ENCODE measurements at regions not wholly inside any gene's neighbourhood (a gene's known extent, or its start where the extent isn't known, plus 50 kb on each side); places are given as distances from the start of the nearest gene placed in this dataset.

DNA sequence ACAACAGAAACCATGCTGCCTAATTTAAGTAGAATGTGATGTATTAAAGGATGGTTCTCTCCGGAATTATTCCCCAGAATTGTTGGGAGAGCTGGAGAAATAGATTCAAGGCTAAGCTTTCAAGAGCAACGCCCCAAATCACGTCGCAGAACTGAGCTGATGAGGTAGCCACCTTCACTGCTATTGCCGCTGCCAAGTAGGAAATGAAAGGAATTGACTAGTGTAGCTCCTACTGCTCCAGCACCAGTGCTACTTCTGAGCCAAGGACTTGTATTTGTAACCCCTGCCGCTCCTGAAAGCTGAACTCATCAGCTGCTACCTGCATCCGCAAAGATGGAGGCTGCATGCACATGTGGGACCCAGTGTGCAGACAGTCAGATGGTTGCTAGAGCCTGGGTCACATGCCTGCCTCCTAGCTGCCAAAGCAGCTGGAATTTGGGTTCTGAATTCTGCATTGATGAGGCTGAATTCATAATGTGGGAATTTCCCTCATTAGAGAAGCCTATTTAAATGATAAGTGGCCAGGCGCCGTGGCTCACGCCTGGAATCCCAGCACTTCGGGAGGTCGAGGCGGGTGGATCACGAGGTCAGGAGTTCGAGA lies 173.9 kb downstream of the PDGFRA start:
- no peaks in the 10 kb centered on the region for H3K9me3 ChIP-seq (replicated peaks; ENCODE audit: control insufficient read depth, insufficient read depth, low read depth, low read length)
- no peak overlapping the region for H3K9ac ChIP-seq (ENCODE audit: insufficient read depth in 1 of 2, low read depth in 2 of 2, low read length in 2 of 2)
- WGBS (ENCODE audit: insufficient coverage, low coverage, missing lambda C conversion rate), result 6% methylated on average over 15 of the region's 15 CpGs
- H3K4me2 ChIP-seq (ENCODE audit: insufficient read depth, low read length), result peak overlapping the region; percentile 10
- H2AFZ ChIP-seq (ENCODE audit: low read depth, low read length), result 0 out of 2 replicates have a peak overlapping the region, but pooled peaks have one; percentile 35
- POLR2A ChIA-PET, result interaction anchor here (0.9 kb wide), 1 partner anchor 11 kb away, joined by 3 read pairs; no protein-coding TSS in a partner anchor
- intact Hi-C loops (cut with micrococcal nuclease) (no loop called here), in situ Hi-C loops (cut with MboI) (no loop called here)
- no TSS peak for BruUV-seq (replicated peaks)
- FAIRE-seq, result no peak
- ATAC-seq, result peak; percentile 28; the same call in 1 of the 3 replicates
- H3K36me3 ChIP-seq (ENCODE audit: control insufficient read depth, insufficient read depth, low read length), result no peaks in the 10 kb centered on the region
- CTCF ChIA-PET (ENCODE audit: low intra/inter-chr PET ratio), result no interaction called here
- DNase-seq (ENCODE audit: extremely low read depth in 1 of 4, low spot score in 3 of 4), result no peak
- H3K4me1 ChIP-seq (replicated peaks in 1 of 2; ENCODE audit: control insufficient read depth in 2 of 2, insufficient read depth in 2 of 2, low read length in 2 of 2), result no peaks in the 10 kb centered on the region
- H3K27me3 ChIP-seq (ENCODE audit: control insufficient read depth in 2 of 2, insufficient read depth in 2 of 2, low read length in 2 of 2), result peaks cover 2 to 5% of the 10 kb centered on the region in 2 experiments; a peak in 3 of 5 replicates
- H3K27ac ChIP-seq (ENCODE audit: extremely low read depth, low read depth, low read length), result no peak overlapping the region
- no peak overlapping the region for H3K4me3 ChIP-seq
- no peaks in the 10 kb centered on the region for H3K79me2 ChIP-seq (ENCODE audit: control insufficient read depth, insufficient read depth, low read length)
- H4K20me1 ChIP-seq (replicated peaks; ENCODE audit: control insufficient read depth, insufficient read depth, low read length), result no peaks in the 10 kb centered on the region
- TF ChIP-seq, protein P1, sequence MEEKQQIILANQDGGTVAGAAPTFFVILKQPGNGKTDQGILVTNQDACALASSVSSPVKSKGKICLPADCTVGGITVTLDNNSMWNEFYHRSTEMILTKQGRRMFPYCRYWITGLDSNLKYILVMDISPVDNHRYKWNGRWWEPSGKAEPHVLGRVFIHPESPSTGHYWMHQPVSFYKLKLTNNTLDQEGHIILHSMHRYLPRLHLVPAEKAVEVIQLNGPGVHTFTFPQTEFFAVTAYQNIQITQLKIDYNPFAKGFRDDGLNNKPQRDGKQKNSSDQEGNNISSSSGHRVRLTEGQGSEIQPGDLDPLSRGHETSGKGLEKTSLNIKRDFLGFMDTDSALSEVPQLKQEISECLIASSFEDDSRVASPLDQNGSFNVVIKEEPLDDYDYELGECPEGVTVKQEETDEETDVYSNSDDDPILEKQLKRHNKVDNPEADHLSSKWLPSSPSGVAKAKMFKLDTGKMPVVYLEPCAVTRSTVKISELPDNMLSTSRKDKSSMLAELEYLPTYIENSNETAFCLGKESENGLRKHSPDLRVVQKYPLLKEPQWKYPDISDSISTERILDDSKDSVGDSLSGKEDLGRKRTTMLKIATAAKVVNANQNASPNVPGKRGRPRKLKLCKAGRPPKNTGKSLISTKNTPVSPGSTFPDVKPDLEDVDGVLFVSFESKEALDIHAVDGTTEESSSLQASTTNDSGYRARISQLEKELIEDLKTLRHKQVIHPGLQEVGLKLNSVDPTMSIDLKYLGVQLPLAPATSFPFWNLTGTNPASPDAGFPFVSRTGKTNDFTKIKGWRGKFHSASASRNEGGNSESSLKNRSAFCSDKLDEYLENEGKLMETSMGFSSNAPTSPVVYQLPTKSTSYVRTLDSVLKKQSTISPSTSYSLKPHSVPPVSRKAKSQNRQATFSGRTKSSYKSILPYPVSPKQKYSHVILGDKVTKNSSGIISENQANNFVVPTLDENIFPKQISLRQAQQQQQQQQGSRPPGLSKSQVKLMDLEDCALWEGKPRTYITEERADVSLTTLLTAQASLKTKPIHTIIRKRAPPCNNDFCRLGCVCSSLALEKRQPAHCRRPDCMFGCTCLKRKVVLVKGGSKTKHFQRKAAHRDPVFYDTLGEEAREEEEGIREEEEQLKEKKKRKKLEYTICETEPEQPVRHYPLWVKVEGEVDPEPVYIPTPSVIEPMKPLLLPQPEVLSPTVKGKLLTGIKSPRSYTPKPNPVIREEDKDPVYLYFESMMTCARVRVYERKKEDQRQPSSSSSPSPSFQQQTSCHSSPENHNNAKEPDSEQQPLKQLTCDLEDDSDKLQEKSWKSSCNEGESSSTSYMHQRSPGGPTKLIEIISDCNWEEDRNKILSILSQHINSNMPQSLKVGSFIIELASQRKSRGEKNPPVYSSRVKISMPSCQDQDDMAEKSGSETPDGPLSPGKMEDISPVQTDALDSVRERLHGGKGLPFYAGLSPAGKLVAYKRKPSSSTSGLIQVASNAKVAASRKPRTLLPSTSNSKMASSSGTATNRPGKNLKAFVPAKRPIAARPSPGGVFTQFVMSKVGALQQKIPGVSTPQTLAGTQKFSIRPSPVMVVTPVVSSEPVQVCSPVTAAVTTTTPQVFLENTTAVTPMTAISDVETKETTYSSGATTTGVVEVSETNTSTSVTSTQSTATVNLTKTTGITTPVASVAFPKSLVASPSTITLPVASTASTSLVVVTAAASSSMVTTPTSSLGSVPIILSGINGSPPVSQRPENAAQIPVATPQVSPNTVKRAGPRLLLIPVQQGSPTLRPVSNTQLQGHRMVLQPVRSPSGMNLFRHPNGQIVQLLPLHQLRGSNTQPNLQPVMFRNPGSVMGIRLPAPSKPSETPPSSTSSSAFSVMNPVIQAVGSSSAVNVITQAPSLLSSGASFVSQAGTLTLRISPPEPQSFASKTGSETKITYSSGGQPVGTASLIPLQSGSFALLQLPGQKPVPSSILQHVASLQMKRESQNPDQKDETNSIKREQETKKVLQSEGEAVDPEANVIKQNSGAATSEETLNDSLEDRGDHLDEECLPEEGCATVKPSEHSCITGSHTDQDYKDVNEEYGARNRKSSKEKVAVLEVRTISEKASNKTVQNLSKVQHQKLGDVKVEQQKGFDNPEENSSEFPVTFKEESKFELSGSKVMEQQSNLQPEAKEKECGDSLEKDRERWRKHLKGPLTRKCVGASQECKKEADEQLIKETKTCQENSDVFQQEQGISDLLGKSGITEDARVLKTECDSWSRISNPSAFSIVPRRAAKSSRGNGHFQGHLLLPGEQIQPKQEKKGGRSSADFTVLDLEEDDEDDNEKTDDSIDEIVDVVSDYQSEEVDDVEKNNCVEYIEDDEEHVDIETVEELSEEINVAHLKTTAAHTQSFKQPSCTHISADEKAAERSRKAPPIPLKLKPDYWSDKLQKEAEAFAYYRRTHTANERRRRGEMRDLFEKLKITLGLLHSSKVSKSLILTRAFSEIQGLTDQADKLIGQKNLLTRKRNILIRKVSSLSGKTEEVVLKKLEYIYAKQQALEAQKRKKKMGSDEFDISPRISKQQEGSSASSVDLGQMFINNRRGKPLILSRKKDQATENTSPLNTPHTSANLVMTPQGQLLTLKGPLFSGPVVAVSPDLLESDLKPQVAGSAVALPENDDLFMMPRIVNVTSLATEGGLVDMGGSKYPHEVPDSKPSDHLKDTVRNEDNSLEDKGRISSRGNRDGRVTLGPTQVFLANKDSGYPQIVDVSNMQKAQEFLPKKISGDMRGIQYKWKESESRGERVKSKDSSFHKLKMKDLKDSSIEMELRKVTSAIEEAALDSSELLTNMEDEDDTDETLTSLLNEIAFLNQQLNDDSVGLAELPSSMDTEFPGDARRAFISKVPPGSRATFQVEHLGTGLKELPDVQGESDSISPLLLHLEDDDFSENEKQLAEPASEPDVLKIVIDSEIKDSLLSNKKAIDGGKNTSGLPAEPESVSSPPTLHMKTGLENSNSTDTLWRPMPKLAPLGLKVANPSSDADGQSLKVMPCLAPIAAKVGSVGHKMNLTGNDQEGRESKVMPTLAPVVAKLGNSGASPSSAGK (IDR thresholded peaks at IDR 0.05), result peak; percentile 38; the same call in 1 of the 2 replicates
- peak; percentile 39; the same call in 1 of the 2 replicates for TF ChIP-seq RAD51 (IDR thresholded peaks at IDR 0.05; ENCODE audit: borderline replicate concordance, low read depth)
- TF ChIP-seq, protein P2, sequence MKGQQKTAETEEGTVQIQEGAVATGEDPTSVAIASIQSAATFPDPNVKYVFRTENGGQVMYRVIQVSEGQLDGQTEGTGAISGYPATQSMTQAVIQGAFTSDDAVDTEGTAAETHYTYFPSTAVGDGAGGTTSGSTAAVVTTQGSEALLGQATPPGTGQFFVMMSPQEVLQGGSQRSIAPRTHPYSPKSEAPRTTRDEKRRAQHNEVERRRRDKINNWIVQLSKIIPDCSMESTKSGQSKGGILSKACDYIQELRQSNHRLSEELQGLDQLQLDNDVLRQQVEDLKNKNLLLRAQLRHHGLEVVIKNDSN (CRISPR knock-in tag; IDR thresholded peaks at IDR 0.05), result 0 out of 2 replicates have a peak, but pooled peaks have one; percentile 27
- peak; percentile 50; the same call in 1 of the 2 replicates for TF ChIP-seq L3MBTL2 (IDR thresholded peaks at IDR 0.05)
- TF ChIP-seq LARP7 (IDR thresholded peaks at IDR 0.05), result no peak
- no peak for TF ChIP-seq JUND (IDR thresholded peaks at IDR 0.05; ENCODE audit: borderline replicate concordance, low read depth, low read length)
- no peak for TF ChIP-seq JUND (tag; IDR thresholded peaks at IDR 0.05; ENCODE audit: borderline replicate concordance, low read depth, low read length)
- TF ChIP-seq ETV6 (IDR thresholded peaks at IDR 0.05; ENCODE audit: borderline replicate concordance in 1 of 2, low read depth in 2 of 2, low read length in 1 of 2), result no peak
- TF ChIP-seq ETV6 (CRISPR knock-in tag; IDR thresholded peaks at IDR 0.05; ENCODE audit: borderline replicate concordance), result no peak
- 0 out of 4 replicates have a peak, but pooled peaks of 1 of the 2 experiments have one; percentile 19 for TF ChIP-seq MAZ (CRISPR knock-in tag; conservative IDR thresholded peaks at IDR 0.05 in 1 of 2, IDR thresholded peaks at IDR 0.05 in 1 of 2)
- no peaks in the 10 kb centered on the region for H3K9me1 ChIP-seq (ENCODE audit: control insufficient read depth, insufficient read depth, low read length)
